ENCODE measurements at regions not wholly inside any gene's neighbourhood (a gene's known extent, or its start where the extent isn't known, plus 50 kb on each side); places are given as distances from the start of the nearest gene placed in this dataset.

GRCh38 chr17:53390575-53390974 lies 432.2 kb upstream of the KIF2B start:
- in situ Hi-C loops (cut with HindIII; ENCODE audit: low pct_unique_long_range_greater_than_20kb, low sequenced_read_pairs) (no loop called here), intact Hi-C loops (cut with micrococcal nuclease; ENCODE audit: unreplicated experiment) (no loop called here)
- Histone ChIP-seq H3K4me1 (ENCODE audit: control insufficient read depth, insufficient read depth, low read length) (no peaks in the 10 kb centered on the region), H3K36me3 (ENCODE audit: control insufficient read depth, insufficient read depth, low read length) (no peaks in the 10 kb centered on the region), H3K27ac (ENCODE audit: low read length) (no peak overlapping the region), H3K27me3 (ENCODE audit: control insufficient read depth, insufficient read depth, low read length) (no peaks in the 10 kb centered on the region), H3K9me3 (ENCODE audit: control insufficient read depth, insufficient read depth, low read depth, low read length) (no peaks in the 10 kb centered on the region), H3K4me3 (ENCODE audit: low read depth in 2 of 2, low read length in 2 of 2) (no peak overlapping the region)
- ATAC-seq (no peak), DNase-seq (ENCODE audit: low read depth, low spot score) (no peak)
- ChIA-PET POLR2A (no interaction called here), CTCF (no interaction called here)
- TF ChIP-seq TCF7L2 (IDR thresholded peaks at IDR 0.05; ENCODE audit: low read depth, low read length) (no peak), SIN3A (IDR thresholded peaks at IDR 0.05; ENCODE audit: borderline replicate concordance, insufficient read depth, low read depth, low read length) (no peak), POLR2AphosphoS5 (IDR thresholded peaks at IDR 0.05; ENCODE audit: low read depth, low read length) (no peak)
- TF ChIP-seq, protein P1, sequence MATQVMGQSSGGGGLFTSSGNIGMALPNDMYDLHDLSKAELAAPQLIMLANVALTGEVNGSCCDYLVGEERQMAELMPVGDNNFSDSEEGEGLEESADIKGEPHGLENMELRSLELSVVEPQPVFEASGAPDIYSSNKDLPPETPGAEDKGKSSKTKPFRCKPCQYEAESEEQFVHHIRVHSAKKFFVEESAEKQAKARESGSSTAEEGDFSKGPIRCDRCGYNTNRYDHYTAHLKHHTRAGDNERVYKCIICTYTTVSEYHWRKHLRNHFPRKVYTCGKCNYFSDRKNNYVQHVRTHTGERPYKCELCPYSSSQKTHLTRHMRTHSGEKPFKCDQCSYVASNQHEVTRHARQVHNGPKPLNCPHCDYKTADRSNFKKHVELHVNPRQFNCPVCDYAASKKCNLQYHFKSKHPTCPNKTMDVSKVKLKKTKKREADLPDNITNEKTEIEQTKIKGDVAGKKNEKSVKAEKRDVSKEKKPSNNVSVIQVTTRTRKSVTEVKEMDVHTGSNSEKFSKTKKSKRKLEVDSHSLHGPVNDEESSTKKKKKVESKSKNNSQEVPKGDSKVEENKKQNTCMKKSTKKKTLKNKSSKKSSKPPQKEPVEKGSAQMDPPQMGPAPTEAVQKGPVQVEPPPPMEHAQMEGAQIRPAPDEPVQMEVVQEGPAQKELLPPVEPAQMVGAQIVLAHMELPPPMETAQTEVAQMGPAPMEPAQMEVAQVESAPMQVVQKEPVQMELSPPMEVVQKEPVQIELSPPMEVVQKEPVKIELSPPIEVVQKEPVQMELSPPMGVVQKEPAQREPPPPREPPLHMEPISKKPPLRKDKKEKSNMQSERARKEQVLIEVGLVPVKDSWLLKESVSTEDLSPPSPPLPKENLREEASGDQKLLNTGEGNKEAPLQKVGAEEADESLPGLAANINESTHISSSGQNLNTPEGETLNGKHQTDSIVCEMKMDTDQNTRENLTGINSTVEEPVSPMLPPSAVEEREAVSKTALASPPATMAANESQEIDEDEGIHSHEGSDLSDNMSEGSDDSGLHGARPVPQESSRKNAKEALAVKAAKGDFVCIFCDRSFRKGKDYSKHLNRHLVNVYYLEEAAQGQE (IDR thresholded peaks at IDR 0.05; ENCODE audit: insufficient read depth in 1 of 2, low read depth in 2 of 2, low read length in 1 of 2) = no peak
- TF ChIP-seq, protein P2, sequence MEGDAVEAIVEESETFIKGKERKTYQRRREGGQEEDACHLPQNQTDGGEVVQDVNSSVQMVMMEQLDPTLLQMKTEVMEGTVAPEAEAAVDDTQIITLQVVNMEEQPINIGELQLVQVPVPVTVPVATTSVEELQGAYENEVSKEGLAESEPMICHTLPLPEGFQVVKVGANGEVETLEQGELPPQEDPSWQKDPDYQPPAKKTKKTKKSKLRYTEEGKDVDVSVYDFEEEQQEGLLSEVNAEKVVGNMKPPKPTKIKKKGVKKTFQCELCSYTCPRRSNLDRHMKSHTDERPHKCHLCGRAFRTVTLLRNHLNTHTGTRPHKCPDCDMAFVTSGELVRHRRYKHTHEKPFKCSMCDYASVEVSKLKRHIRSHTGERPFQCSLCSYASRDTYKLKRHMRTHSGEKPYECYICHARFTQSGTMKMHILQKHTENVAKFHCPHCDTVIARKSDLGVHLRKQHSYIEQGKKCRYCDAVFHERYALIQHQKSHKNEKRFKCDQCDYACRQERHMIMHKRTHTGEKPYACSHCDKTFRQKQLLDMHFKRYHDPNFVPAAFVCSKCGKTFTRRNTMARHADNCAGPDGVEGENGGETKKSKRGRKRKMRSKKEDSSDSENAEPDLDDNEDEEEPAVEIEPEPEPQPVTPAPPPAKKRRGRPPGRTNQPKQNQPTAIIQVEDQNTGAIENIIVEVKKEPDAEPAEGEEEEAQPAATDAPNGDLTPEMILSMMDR (IDR thresholded peaks at IDR 0.05) = no peak
- no TSS peak for BruUV-seq (replicated peaks)

GRCh38 chr17:53387745-53388144 lies 435.0 kb upstream of the KIF2B start:
- no peak for DNase-seq (ENCODE audit: low read depth, low spot score)
- H3K9me3 ChIP-seq (ENCODE audit: control insufficient read depth, insufficient read depth, low read depth, low read length) = no peaks in the 10 kb centered on the region
- ATAC-seq = no peak
- no TSS peak for BruUV-seq (replicated peaks)
- no peaks in the 10 kb centered on the region for H3K27me3 ChIP-seq (ENCODE audit: control insufficient read depth, insufficient read depth, low read length)
- CTCF ChIA-PET = no interaction called here
- H3K36me3 ChIP-seq (ENCODE audit: control insufficient read depth, insufficient read depth, low read length) = no peaks in the 10 kb centered on the region
- intact Hi-C loops (cut with micrococcal nuclease; ENCODE audit: unreplicated experiment) = no loop called here
- POLR2A ChIA-PET = no interaction called here
- in situ Hi-C loops (cut with HindIII; ENCODE audit: low pct_unique_long_range_greater_than_20kb, low sequenced_read_pairs) = no loop called here
- no peaks in the 10 kb centered on the region for H3K4me1 ChIP-seq (ENCODE audit: control insufficient read depth, insufficient read depth, low read length)
- H3K4me3 ChIP-seq (ENCODE audit: low read depth in 2 of 2, low read length in 2 of 2) = no peak overlapping the region
- TF ChIP-seq, protein P1 (IDR thresholded peaks at IDR 0.05; ENCODE audit: insufficient read depth in 1 of 2, low read depth in 2 of 2, low read length in 1 of 2) = no peak
- no peak overlapping the region for H3K27ac ChIP-seq (ENCODE audit: low read length)

Measured in Panc1 (cell line).